Vagina (tissue), 2 donors: ENCODE measurements at regions not wholly inside any gene's neighbourhood (a gene's known extent, or its start where the extent isn't known, plus 50 kb on each side); places are given as distances from the start of the nearest gene placed in this dataset.

Source experiments
- CTCF ChIP-seq, 3 experiments: fragments of 450-650 bp in 2 of 3; fragments of 200-600 bp in 1 of 3; sonication (generic) in 1 of 3; IDR thresholded peaks; one replicate each; pipeline ENCODE4 v1.5.1; 2017 to 2019; ENCODE audit warnings: antibody characterized with exemption in 3 of 3, mild to moderate bottlenecking in 2 of 3, moderate library complexity in 2 of 3
- POLR2A ChIP-seq, 2 donors: fragments of 450-650 bp; IDR thresholded peaks; one replicate each; pipeline ENCODE4 v1.6.1; 2017; ENCODE audit warnings: antibody characterized with exemption in 2 of 2, mild to moderate bottlenecking in 2 of 2, moderate library complexity in 2 of 2
- POLR2AphosphoS5 ChIP-seq, 2 donors: sonication (generic); formaldehyde crosslinking; IDR thresholded peaks; one replicate each; pipeline ENCODE4 v1.9.0; 2017; ENCODE audit warnings: antibody characterized with exemption in 2 of 2, mild to moderate bottlenecking in 2 of 2, low read depth in 1 of 2; ENCODE audit not compliant: insufficient read depth in 1 of 2

- TF ChIP-seq POLR2AphosphoS5 (IDR thresholded peaks at IDR 0.05; ENCODE audit: insufficient read depth in 1 of 2, low read depth in 1 of 2) (no peak), CTCF (IDR thresholded peaks at IDR 0.05) (no peak), POLR2A (IDR thresholded peaks at IDR 0.05) (no peak)
Observed at GRCh38 chr4:106806158-106806797, 229.8 kb downstream of the DKK2 start.
